HTR-8/SVneo (cell line): ENCODE measurements at regions not wholly inside any gene's neighbourhood (a gene's known extent, or its start where the extent isn't known, plus 50 kb on each side); places are given as distances from the start of the nearest gene placed in this dataset.

Experiments used
- DNase-seq: peaks from one replicate; pipeline ENCODE4 v3.0.0; 2011; ENCODE audit warnings: low spot score, mixed read lengths; ENCODE audit not compliant: insufficient read length
- FAIRE-seq: peaks from 2 replicates; lab custom pipeline; 2011; peaks lifted over from hg19 to GRCh38; lab: Jason Lieb, UNC

DNA sequence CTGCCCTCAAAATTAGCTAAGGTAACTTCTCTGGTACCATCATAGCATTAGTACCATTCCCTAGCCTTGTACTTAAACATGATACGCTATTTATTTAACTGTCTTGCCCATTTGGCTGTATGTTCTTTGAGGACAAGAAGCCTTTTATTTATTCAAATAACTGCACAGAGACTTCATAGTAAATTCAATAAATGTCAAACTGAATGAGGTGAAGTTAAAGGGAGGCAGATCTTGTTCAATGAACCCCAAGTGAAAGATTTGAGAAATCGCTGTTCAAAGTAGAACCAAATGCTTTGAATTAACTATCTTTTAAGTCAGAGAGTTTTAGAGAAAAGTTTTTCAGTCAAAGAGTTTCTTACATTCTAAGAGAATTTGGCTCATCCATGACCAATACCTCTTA lies 203.6 kb downstream of the GXYLT1 start:
- no peak for DNase-seq
- no peak for FAIRE-seq

DNA sequence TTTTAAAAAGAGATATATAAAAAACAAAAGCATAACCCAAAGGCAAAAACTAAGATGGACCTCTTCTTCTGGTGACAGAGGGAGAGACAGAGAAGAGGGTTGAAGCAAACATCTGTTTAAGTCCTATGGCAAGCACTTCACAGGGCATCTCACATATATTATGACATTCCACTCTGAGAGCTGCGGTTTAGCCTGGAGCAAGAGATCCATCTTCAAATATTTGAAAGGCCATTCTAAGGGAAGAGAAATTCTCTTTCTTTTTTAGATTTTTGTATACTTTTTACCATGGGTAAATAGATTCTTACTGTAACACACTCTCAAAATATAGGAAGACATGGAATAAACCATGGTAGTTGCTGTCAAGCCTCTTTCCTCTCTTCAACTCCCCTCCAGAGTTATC lies 204.1 kb downstream of the GXYLT1 start:
- no peak for FAIRE-seq
- DNase-seq, result no peak

DNA sequence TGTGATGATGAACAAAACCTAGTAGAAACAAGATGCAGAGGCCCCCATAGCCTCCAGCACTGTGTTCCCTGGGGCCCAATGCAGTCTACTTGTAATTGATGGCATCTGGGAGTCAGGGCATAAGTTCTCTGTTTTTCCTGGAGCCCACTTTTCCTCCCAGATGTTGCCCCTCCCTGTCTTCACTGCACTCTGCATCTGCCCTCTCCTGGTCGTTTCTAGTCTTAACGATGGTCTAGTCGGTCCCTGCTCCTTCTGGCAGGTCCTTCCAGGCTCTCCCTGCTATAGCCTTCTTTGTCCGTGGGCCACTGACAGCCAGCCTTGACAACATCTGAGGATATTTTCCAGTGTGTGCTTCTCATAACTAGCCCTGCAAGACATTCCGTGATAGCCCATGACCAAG lies 208.3 kb downstream of the GXYLT1 start:
- DNase-seq (no peak), FAIRE-seq (no peak)

DNA sequence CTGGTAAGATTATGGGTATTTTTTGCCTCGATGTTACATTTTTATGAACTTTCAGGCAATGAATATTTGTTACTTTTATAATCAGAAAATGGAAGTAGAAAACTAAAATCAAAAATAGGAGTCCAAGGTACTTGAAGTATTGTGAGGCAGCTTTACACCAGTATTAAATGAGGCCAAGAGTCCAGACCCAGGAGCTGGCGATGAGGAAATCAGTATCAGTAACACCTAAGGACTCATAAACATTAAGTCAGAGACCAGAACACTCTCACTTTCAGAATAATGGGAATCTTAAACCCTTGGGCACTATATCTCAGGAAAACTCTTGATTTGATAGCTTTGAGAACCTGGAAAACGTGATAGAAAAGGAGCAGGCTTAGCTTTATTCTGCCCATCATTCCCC lies 208.8 kb downstream of the GXYLT1 start:
- FAIRE-seq (no peak), DNase-seq (no peak)

DNA sequence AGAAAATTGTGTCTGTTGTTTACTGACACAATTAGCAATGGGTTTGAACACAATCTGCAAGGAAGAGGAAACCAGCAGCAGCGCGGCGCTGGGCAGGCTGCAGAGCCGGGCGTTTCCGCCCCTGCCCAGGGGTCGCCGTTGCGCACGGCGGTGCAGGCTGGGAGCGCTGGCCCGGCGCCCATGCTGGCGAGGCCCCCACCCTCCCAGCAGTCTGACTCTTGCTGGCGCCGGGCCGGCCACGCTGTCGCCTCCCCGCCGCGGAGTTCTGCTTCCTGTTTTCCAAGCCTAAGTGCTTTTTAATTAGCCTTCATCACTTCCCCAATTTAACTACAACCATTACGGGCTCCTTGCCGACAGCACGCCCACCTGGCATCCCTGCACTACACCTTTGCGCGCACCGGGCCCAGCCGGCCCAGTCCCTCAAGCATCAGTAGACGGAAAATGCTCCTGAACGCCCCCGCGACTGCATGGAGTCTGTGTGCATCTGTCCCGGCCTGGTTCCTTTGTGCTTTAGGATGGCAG lies 212.1 kb downstream of the GXYLT1 start:
- FAIRE-seq (no peak), DNase-seq (no peak)

DNA sequence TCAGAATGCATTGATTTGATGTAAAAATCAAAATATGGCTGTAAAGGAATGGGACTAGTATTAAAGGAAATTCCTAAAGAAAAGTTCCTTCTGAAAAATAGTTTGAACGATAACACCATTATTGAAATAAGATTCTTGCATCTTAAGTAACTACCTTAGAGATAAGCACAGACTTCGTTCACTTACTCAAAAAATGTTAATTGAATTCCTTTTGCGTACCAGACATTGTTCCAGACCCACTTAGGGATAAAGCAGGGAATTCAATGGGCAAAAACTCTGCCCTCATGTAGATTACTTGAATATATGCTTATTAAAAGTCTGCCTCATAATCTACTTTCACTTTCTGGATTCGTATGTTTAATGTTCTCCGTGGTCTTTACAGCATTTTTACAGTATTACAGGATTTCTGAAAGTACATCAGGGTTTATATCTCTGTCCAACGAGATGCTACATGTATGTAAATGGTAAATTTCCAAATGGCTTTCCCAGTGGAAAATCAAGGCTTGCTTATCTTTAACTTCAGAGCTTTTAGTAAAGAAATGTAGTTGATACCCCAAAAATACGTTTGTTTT lies 213.7 kb downstream of the GXYLT1 start:
- DNase-seq, result no peak
- FAIRE-seq, result no peak

DNA sequence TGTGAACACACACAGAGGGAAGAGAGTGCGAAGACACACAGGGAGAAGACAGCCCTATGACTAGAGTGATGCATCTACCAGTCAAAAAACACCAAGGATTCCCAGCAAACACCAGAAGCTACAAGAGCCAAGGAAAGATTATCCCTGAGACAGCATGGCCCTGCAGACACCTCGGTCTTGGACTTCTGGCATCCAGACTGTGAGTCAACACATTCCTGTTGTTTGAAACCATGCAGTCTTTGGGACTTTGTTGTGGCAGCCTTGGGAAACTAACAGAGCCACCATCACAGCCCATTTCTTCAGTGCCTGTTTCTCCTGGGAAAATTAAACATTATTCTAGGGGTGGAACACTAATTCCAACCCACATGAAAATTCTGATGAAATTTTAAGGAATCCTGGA lies 220.6 kb downstream of the GXYLT1 start:
- no peak for FAIRE-seq
- DNase-seq, result no peak

DNA sequence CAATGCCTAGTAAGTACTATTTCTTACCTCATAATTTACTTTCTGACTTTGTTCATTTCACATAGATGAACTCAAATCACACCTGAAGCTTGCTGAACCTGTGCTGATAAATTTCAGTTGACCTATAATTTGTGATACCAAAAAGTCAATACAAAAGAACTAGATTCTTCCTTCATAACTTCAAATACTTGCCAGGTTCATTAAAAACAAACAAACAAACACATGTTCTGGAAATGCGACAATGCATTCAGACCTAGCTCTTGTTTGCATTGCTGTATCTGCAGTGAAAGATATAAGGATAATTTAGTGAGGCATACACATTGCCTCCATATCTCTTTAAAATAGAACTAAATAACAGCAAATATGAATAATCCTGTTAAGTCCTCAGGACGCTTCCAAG lies 221.3 kb downstream of the GXYLT1 start:
- FAIRE-seq, result no peak
- DNase-seq, result no peak

DNA sequence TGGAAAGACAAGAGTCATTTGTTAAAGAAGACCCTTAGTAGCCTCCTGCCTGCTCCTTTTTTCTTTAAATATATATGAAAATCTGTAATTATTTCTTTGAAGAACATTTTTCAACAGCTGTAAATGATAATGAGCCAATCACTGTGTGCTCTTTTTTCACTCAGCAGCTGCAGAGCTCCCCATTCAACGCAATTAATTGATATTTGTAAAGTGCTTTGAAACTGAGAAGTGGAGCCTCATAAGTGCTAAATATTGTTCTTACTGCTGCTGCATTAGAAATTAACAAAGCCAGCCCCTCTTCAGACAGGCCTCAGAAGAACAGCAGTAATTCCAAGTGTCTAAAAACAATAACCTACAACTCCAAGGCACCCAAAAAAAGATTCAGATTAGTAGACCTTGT lies 224.3 kb downstream of the GXYLT1 start:
- FAIRE-seq, result no peak

DNA sequence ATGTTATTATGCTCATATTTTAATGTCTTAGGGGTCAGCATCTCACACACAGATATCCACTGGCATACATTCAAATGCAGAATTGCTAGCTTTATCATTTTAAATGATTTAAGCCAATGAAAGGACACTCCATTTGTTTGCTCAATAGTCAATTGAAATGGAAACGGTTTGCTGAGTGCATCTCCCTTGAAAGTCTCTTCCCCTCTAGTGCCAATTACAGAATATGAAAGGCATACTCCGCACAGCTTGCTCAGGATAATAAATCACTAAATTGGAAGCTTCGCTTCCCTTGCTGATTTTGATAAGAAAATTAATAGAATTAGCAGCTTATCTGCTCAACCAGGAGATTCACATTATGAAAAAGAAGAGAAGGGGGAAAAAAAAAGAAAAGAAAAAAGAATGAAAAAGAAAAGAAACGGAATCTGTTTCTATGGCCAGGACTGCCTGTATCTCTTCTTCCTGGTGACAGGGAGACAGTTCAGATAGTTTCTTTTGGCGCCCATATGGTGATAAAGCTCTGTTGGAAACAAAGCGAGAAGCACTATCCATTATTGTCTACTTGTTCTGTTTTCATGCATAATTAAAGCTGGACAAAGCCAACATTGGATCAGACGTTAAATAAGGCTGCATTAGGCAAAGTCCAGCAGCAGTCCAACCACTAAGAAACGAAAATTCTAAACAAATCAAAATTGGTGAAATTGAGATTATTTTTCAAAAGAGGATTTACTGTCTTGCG lies 225.0 kb downstream of the GXYLT1 start:
- no peak for FAIRE-seq
- DNase-seq, result no peak

More for the DNA sequence above, 224.3 kb downstream of the GXYLT1 start:
- no peak for DNase-seq

DNA sequence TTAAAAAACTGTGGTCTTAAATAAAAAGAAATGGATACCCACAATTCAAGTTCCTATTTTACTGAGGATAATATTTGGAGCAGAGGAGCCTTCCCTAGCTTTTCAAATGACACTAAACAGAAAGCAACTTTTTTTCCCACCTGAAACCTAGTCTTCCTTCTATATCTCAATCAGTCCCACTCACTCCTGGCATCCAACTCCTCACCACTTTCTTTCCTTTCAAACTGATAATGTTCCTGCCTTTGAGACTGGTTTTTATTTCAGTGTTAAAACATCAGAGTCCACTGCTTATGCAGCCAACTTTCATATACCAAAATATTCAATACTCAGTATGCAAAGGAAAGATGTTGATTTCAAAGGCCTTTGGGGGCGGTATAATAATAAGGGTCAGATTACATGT lies 225.6 kb downstream of the GXYLT1 start:
- no peak for FAIRE-seq
- DNase-seq, result no peak

DNA sequence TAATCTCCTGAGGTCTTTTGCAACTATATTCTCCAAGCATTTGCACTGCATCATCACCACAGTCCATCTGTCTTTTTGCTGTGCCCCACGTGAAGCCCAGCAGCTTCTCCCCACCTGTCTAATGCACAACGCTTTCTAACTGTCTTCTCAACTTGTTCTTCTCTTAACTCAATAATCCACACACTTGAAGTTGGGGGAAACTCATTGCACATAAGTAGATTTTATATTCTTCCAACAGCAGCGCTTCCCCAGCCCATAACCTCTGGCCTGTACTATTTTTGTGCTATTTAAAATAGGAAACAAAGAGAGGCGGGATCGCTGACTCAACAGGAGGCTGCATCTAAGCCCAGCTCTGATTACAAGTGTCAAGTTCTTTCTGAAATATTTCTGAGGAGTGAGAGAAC lies 226.7 kb downstream of the GXYLT1 start:
- FAIRE-seq (no peak), DNase-seq (no peak)

DNA sequence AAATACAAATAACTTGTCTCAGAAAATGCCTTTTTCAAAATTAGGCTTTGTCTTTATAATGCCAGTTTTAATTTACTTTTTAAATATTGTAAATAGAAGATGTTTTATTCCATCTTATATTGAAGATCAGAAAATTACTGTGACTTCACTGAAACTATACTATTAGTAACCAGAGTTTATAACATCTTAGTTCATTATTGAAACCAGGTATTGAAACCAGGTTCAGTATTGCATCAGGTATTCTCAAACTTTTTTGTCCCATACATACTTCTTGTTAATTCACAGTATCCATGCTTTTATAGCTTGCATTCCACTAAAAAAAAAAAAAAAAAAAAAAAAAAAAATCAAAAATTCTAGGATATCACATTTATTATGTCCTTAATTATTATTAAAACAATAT lies 227.5 kb downstream of the GXYLT1 start:
- no peak for FAIRE-seq
- DNase-seq, result no peak

DNA sequence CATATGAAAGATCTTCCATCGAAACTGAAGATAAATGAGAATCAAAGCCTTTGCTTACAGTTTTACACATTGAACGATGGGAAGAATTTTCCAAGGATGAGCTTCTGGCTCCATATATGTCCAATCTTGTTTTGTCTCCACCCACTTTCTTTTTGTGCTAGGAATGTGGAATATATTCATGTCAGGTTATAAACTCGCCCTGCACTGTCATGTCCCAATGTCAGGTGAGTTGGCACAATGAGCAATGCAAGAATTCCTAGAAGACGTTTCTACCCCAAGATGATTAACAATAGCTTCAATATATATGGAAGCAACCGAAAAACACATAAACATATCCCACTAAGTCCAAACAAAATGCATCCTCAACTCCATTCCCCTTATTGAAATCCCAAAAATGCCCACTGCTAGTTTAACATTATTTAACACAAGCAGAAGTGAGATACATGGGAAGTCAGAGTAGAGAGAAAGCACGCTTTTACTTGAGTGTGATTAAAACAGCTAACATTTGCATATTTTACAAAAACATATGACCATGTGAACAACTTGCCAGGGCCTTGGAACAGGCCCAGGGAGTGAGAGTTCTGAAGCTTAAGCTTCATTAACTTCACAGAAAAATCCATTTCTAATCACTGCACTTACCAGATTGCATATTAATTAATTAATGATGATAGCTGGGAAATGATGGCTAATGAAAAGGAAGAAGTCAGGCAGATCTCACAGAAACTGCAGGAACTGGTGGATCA lies 233.9 kb downstream of the GXYLT1 start:
- DNase-seq (no peak), FAIRE-seq (no peak)

DNA sequence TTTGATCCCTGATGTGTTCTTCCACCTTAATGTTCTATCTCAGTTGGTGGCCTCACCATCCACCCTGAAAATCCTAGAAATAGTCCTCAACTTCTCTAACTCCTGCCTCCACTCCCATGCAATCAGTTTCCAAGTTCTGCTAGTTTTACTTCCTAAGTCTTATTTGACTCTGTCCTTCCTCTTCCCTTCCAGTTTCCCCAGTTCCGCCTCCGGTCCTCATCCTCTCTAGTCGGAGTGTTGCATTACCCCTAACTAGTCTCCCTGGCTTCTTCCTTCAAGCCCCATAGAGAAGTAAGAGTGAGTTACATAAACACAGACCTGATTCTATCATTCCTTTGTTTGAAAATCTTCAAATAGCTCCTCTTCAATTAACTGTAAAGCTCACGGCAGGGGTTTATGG lies 236.5 kb downstream of the GXYLT1 start:
- FAIRE-seq, result no peak
- no peak for DNase-seq

DNA sequence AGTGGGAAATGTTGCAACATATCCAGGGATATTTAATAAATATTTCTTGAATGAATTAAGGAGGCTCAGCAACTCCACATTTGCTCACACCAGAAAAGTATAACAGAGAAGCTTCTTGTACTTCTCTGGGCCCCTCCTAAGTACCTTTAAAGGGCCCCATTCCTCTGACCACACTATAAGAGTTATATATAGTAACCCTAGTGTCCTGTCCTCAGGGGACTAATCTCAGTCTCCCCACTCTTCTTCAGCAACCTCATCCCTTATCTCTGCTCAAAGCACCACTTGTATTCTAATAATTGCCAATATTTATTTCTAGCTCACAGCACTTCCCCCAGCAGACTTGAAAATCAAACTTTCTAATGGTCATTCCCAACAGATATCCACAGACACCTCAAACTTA lies 237.1 kb downstream of the GXYLT1 start:
- no peak for DNase-seq
- FAIRE-seq, result no peak

DNA sequence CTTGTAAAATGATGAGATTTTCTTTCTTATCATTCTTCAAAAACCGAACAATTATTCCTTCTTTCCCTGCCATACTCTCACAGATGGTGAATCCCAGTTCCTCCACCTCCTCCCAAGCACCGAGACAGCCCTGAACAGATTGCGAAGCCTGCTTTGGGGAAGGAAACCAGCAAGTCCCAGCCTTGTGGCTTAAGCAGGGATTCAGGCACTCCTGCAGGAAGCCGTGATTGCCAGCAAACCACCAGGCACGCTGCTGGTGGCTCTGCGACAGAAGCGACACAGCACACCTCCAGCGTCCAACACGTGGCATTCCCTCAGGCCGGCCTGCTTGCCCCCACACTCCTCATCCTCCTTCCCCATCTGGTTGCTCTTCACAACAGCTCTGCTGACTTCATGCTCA lies 237.7 kb downstream of the GXYLT1 start:
- FAIRE-seq (no peak), DNase-seq (no peak)

DNA sequence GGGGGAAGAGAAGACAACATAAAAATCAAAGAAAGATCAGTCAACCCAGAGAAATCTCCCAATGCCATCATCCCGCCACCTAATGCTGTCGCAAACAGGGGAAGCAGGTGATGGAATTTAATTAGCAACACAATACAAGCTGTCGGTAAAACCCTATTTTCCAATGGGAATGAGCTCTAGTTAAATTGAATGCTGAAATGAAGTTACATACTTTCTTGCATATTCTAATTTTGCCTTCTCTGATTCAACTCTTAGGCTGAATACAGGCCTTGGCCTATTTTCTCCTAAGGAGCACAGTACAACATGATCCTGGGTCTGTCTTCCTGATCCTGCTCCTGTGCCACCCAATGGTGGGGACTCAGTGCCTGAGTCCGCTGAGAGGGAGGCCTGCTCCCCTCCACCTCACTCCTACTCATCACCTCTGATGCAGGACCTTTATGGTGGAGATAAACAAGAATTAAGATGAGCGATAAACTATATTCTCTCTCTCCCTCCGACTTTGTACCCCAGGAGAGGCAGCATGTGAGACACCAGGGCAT lies 238.8 kb downstream of the GXYLT1 start:
- FAIRE-seq (no peak), DNase-seq (no peak)

DNA sequence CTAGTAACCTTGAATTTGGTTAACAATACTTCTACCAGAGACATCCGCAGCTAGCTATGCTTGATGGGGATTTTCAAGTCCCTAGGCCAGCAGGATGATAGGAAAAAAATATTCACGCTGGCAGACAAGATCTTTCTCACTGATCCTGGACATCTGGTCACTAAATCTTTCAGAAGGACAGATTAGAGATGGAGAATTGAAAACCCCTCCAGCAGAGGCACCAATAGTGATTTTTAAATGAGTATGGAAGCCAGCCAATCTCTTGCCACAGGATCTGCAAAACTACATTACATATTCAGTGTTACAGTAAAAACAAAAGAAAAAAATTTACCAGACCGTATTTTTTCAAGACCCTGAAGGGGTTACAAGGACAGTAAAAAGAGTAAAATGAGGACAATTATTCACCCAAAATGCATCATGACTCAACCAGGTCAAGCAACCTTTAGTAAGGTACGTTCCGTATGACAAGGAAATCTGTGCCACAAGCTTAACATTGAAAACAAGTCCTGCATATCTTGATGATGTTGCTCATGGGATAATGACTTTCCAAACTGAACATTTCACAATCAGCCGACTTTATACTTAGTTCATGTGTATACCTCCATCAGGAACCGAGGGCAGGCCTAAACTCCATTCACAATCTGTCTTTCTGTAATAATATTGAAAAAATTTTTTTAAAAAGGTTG lies 239.5 kb downstream of the GXYLT1 start:
- FAIRE-seq (no peak), DNase-seq (no peak)

DNA sequence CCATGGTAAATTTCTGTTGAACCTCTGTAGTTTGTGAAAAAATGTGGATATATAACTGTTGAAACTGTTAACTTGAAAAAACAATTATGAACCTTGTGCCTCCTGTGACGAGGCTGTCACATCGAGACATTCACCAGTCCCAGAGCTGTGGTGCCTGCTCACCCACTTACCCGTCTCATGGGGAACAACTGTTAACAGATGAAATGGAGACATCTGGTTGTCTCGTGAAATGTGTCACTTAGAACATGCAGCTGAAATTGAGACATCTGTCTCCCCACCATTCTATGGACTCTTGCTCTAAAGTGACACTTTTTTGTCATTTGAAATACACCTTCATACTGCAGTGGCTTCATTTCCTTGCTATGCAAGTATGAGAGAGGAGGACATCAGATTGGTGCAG lies 240.6 kb downstream of the GXYLT1 start:
- FAIRE-seq (no peak), DNase-seq (no peak)
